ENCODE measurements at regions not wholly inside any gene's neighbourhood (a gene's known extent, or its start where the extent isn't known, plus 50 kb on each side); places are given as distances from the start of the nearest gene placed in this dataset.

DNA sequence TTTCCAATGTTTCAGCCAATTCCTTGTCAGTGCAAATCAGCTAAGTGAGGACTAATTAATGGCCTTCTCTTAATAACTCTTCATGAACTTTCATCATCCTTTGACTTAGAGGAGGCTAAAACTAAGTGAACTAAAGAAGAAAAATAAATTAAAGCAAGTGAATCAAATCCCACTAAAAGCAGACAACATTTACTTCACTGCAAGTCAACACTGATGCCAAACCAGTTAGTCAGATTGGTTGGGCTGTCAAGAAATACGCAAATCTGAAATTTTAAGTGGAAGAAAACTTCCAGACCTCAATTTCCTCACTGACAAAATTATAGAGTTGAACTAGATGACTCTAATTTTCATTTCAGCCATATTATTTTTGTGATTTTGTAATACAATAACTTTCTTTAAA lies 137.2 kb upstream of the PRLR start:
- no peaks in the 10 kb centered on the region for H3K9me3 ChIP-seq (replicated peaks; ENCODE audit: control insufficient read depth, low read depth, low read length)
- H3K27me3 ChIP-seq (ENCODE audit: control insufficient read depth, insufficient read depth, low read length) = no peaks in the 10 kb centered on the region
- H3K36me3 ChIP-seq (ENCODE audit: control insufficient read depth, insufficient read depth, low read length) = no peaks in the 10 kb centered on the region
- no CpG with 5 or more reads among the region's 1 CpG for WGBS (ENCODE audit: insufficient coverage)
- no peak overlapping the region for H3K27ac ChIP-seq (ENCODE audit: low read length)
- no peaks in the 10 kb centered on the region for H3K4me1 ChIP-seq (ENCODE audit: control insufficient read depth, insufficient read depth, low read length)
- no peak for DNase-seq
- H3K4me3 ChIP-seq (ENCODE audit: low read length) = no peak overlapping the region

DNA sequence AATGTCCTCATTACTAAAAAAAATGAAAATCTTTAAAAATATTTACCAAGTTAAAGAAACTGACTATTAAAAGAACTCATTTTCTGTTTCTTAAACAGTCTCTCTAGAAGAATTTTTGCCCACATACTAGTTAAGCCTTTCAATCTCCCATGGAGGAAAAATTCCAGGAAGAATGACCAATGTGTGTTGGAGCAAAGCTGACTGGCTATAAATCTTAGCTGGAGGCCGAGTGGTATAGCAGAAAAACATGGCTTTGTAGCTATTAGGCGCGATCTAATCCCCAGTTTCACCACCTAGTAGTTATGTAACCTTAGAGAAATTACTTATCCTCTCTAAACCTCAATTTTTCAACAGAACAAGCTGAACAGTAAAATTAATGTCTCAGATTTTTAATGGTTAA lies 135.5 kb upstream of the PRLR start:
- Histone ChIP-seq H3K36me3 (ENCODE audit: control insufficient read depth, insufficient read depth, low read length) (no peaks in the 10 kb centered on the region), H3K9me3 (replicated peaks; ENCODE audit: control insufficient read depth, low read depth, low read length) (no peaks in the 10 kb centered on the region), H3K27ac (ENCODE audit: low read length) (no peak overlapping the region), H3K4me1 (ENCODE audit: control insufficient read depth, insufficient read depth, low read length) (no peaks in the 10 kb centered on the region), H3K27me3 (ENCODE audit: control insufficient read depth, insufficient read depth, low read length) (no peaks in the 10 kb centered on the region), H3K4me3 (ENCODE audit: low read length) (no peak overlapping the region)
- no CpG with 5 or more reads among the region's 3 CpGs for WGBS (ENCODE audit: insufficient coverage)
- peak; percentile 16 for DNase-seq

DNA sequence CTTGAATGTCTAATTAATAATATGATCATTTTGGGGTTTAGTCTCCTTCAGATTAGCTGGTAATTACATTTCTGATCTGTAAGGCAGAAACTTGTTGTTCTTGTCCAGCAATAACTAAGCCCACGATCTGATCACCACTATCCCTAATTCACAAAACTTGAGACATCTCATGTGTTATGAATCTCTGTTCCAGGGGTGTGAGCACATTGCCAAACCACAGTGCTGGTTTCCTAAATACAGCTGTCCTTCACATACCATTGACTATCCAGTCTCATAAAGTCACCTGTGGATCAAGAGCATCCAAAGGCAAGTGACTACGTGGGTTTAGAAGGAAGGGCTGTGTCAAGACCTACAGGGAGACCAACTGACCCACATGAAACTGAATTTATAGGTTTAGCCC lies 134.1 kb upstream of the PRLR start:
- 85% methylated on average over 2 of the region's 2 CpGs for WGBS (ENCODE audit: insufficient coverage)

DNA sequence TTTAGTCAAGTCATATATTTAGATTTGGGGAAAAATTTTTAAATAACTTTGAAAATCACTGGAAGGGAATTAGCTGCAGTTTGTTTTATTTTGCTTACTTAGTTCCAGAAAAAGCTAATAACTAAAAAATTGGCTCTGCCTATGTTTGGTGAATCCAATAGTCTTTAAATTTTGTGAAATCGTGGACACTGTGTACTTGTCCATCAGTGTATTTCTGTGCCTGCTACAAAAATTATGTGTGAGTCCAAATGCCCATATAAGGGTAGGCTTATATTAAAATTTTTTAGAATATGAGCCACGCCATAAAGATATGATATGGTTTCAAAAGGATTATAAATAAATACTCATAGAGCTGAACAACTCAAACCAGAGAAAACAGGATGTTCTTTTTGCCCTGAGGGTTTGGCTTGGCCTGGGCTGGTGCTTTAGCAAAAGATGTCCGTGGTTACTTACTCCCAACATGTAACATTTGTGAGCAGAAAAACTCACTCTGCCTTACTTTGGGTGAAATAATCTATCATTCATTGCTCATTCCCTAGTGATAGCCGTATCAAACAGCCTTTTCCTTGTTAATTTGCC lies 133.2 kb upstream of the PRLR start:
- peak; percentile 42 for DNase-seq
- Histone ChIP-seq H3K27me3 (ENCODE audit: control insufficient read depth, insufficient read depth, low read length) (no peaks in the 10 kb centered on the region), H3K4me3 (ENCODE audit: low read length) (no peak overlapping the region), H3K4me1 (ENCODE audit: control insufficient read depth, insufficient read depth, low read length) (no peaks in the 10 kb centered on the region), H3K9me3 (replicated peaks; ENCODE audit: control insufficient read depth, low read depth, low read length) (no peaks in the 10 kb centered on the region), H3K27ac (ENCODE audit: low read length) (no peak overlapping the region), H3K36me3 (ENCODE audit: control insufficient read depth, insufficient read depth, low read length) (no peaks in the 10 kb centered on the region)
- WGBS (ENCODE audit: insufficient coverage) = 52% methylated on average over 2 of the region's 4 CpGs

More for the DNA sequence above, 134.1 kb upstream of the PRLR start:
- H3K27ac ChIP-seq (ENCODE audit: low read length) = no peak overlapping the region
- no peaks in the 10 kb centered on the region for H3K4me1 ChIP-seq (ENCODE audit: control insufficient read depth, insufficient read depth, low read length)
- DNase-seq = no peak
- H3K4me3 ChIP-seq (ENCODE audit: low read length) = no peak overlapping the region
- no peaks in the 10 kb centered on the region for H3K9me3 ChIP-seq (replicated peaks; ENCODE audit: control insufficient read depth, low read depth, low read length)
- no peaks in the 10 kb centered on the region for H3K36me3 ChIP-seq (ENCODE audit: control insufficient read depth, insufficient read depth, low read length)
- no peaks in the 10 kb centered on the region for H3K27me3 ChIP-seq (ENCODE audit: control insufficient read depth, insufficient read depth, low read length)

DNA sequence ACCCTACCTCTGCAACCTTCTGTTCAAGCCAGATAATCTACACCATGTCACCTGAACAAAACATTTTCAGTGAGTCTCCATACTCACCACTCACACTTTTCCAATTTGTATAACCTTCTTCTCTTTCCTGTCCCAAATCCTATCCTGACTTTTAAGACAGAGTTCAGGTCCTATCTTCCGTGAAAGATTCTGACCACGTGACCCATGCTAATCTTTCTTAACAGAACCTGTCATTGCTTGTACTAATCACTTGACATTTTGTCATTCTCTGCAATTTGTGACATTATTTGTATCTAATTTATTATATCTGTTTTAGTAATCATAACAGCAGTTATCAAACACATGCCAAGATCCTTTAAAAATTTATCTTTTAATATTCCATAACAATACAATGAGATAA lies 132.5 kb upstream of the PRLR start:
- Histone ChIP-seq H3K36me3 (ENCODE audit: control insufficient read depth, insufficient read depth, low read length) (no peaks in the 10 kb centered on the region), H3K27ac (ENCODE audit: low read length) (no peak overlapping the region), H3K4me3 (ENCODE audit: low read length) (no peak overlapping the region), H3K27me3 (ENCODE audit: control insufficient read depth, insufficient read depth, low read length) (no peaks in the 10 kb centered on the region), H3K9me3 (replicated peaks; ENCODE audit: control insufficient read depth, low read depth, low read length) (no peaks in the 10 kb centered on the region), H3K4me1 (ENCODE audit: control insufficient read depth, insufficient read depth, low read length) (no peaks in the 10 kb centered on the region)
- no peak for DNase-seq
- WGBS (ENCODE audit: insufficient coverage) = 33% methylated on average over 1 of the region's 2 CpGs

DNA sequence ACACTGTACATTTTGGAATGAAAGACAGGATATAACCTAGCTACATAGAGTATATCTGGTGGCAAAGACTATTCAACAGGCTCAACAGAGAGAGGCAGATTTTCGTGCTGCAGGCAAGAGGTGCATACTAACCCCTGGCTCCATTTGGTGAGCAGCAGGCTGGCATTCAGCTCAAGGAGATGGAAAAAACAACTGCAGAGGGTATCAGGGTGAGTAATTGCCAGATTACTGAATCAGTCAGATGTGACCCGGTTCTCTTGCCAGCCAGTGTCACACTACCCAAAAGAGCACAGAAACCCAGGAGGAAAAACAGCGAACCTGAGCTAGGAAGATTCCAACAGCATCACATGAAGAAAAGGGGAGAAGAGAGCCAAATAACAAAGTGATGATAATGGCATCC lies 130.4 kb upstream of the PRLR start:
- no peak for DNase-seq
- Histone ChIP-seq H3K9me3 (replicated peaks; ENCODE audit: control insufficient read depth, low read depth, low read length) (no peaks in the 10 kb centered on the region), H3K4me3 (ENCODE audit: low read length) (no peak overlapping the region), H3K36me3 (ENCODE audit: control insufficient read depth, insufficient read depth, low read length) (no peaks in the 10 kb centered on the region), H3K4me1 (ENCODE audit: control insufficient read depth, insufficient read depth, low read length) (no peaks in the 10 kb centered on the region), H3K27ac (ENCODE audit: low read length) (no peak overlapping the region), H3K27me3 (ENCODE audit: control insufficient read depth, insufficient read depth, low read length) (no peaks in the 10 kb centered on the region)
- 67% methylated on average over 1 of the region's 3 CpGs for WGBS (ENCODE audit: insufficient coverage)

DNA sequence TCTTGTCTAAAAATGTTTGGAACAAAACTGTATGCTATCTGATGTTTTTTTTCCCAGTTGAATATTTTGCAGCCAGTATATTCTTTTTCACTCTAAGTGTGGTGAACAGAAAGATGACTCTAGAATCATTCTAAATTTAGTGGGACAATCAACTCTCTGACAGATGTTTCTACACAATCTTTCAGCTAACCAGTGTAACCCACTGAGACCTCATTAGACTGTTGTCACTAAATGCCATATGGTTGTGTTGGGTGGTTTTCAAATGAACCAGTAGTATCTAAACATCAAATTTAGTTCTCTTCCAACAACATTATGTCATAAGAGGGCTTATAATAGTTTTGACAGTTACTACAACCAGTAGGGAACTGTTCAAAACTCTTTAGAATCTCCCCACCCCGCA lies 129.6 kb upstream of the PRLR start:
- no peak for DNase-seq
- H3K36me3 ChIP-seq (ENCODE audit: control insufficient read depth, insufficient read depth, low read length) = no peaks in the 10 kb centered on the region
- no peaks in the 10 kb centered on the region for H3K27me3 ChIP-seq (ENCODE audit: control insufficient read depth, insufficient read depth, low read length)
- H3K4me3 ChIP-seq (ENCODE audit: low read length) = no peak overlapping the region
- WGBS (ENCODE audit: insufficient coverage) = no CpG with 5 or more reads among the region's 1 CpG
- H3K9me3 ChIP-seq (replicated peaks; ENCODE audit: control insufficient read depth, low read depth, low read length) = no peaks in the 10 kb centered on the region
- no peaks in the 10 kb centered on the region for H3K4me1 ChIP-seq (ENCODE audit: control insufficient read depth, insufficient read depth, low read length)
- no peak overlapping the region for H3K27ac ChIP-seq (ENCODE audit: low read length)

DNA sequence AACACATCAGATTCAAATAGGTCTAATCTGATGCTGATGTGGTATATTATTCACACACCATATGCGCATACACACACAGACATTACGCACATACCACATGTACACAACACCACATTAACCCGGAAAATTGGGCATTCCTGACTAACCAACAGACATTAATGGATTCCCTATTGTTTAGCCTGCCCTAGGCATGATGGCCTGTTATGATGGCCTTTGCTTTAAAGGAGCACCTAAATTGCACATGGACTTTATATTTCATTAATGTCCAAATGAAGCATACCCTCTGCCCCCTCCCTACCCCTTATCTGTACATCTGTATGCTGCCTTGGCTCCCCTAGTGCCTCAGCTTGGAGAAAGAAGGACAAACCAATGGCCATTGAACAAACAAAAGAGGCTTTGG lies 127.7 kb upstream of the PRLR start:
- Histone ChIP-seq H3K9me3 (replicated peaks; ENCODE audit: control insufficient read depth, low read depth, low read length) (no peaks in the 10 kb centered on the region), H3K4me1 (ENCODE audit: control insufficient read depth, insufficient read depth, low read length) (no peaks in the 10 kb centered on the region), H3K4me3 (ENCODE audit: low read length) (no peak overlapping the region), H3K36me3 (ENCODE audit: control insufficient read depth, insufficient read depth, low read length) (no peaks in the 10 kb centered on the region), H3K27ac (ENCODE audit: low read length) (no peak overlapping the region), H3K27me3 (ENCODE audit: control insufficient read depth, insufficient read depth, low read length) (no peaks in the 10 kb centered on the region)
- 100% methylated on average over 1 of the region's 3 CpGs for WGBS (ENCODE audit: insufficient coverage)
- no peak for DNase-seq

DNA sequence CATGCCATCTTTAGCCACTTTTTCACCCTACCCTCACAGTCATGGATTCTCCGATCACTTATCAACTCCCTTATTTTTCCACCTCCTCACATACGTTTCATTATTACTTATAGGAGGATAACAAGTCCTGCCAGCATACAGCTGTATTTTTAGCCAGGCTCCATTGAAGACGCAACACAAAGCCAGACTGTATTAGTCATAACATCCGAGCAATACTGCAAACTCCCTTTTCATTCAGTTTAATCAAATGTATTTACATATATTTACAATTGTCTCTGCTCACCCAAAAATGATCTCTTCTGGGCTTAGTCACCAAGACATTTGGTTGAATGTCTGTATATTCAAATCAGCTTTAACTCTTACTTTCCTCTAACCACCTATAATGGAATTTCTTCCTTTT lies 126.4 kb upstream of the PRLR start:
- no CpG with 5 or more reads among the region's 4 CpGs for WGBS (ENCODE audit: insufficient coverage)
- no peaks in the 10 kb centered on the region for H3K27me3 ChIP-seq (ENCODE audit: control insufficient read depth, insufficient read depth, low read length)
- no peaks in the 10 kb centered on the region for H3K4me1 ChIP-seq (ENCODE audit: control insufficient read depth, insufficient read depth, low read length)
- no peak overlapping the region for H3K4me3 ChIP-seq (ENCODE audit: low read length)
- no peak for DNase-seq
- H3K36me3 ChIP-seq (ENCODE audit: control insufficient read depth, insufficient read depth, low read length) = no peaks in the 10 kb centered on the region
- no peaks in the 10 kb centered on the region for H3K9me3 ChIP-seq (replicated peaks; ENCODE audit: control insufficient read depth, low read depth, low read length)
- no peak overlapping the region for H3K27ac ChIP-seq (ENCODE audit: low read length)

DNA sequence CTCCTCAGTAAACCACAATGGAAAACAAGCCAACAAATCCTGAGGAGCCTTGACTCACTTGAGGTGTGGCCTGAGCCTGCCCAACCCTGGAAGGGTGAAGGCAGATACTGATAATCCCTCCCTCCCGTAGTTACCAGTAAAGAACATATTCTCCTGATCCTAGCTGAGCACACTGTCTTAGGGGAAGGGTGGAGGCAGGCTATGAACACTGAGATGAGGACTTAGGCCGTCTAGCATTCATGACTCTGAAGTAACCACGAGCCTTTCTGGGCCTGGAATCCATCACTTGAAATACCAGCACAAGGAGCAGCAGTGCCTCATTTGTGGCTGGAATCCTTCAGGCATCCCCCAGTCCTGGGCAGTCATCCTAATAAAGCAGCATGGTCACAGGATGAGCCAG lies 124.5 kb upstream of the PRLR start:
- WGBS (ENCODE audit: insufficient coverage) = 29% methylated on average over 2 of the region's 3 CpGs

DNA sequence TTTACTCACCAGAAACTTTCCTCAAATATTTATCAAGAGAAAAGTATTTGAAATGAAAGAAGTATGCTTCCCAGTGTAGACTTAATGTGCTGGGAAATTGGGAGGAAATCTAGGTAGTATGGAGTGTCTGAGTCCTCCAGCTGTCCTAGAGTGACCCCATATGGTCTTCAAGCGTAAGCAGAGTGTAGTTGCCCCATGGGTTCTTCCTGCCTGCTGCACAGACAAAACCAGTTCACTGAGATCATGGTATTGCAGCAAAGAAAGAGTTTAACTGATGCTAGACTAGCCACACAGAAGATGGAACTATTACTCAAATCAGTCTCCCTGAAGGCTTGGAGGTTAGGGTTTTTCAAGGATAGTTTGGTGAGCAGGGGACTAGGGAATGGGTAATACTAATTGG lies 114.9 kb upstream of the PRLR start:
- no peaks in the 10 kb centered on the region for H3K27me3 ChIP-seq (ENCODE audit: control insufficient read depth, insufficient read depth, low read length)
- no peaks in the 10 kb centered on the region for H3K36me3 ChIP-seq (ENCODE audit: control insufficient read depth, insufficient read depth, low read length)
- no peak overlapping the region for H3K4me3 ChIP-seq (ENCODE audit: low read length)
- WGBS (ENCODE audit: insufficient coverage) = 0% methylated on average over 1 of the region's 1 CpG
- H3K4me1 ChIP-seq (ENCODE audit: control insufficient read depth, insufficient read depth, low read length) = no peaks in the 10 kb centered on the region
- H3K27ac ChIP-seq (ENCODE audit: low read length) = no peak overlapping the region
- H3K9me3 ChIP-seq (replicated peaks; ENCODE audit: control insufficient read depth, low read depth, low read length) = no peaks in the 10 kb centered on the region
- DNase-seq = no peak

More for the DNA sequence above, 124.5 kb upstream of the PRLR start:
- DNase-seq = no peak
- Histone ChIP-seq H3K27me3 (ENCODE audit: control insufficient read depth, insufficient read depth, low read length) (no peaks in the 10 kb centered on the region), H3K9me3 (replicated peaks; ENCODE audit: control insufficient read depth, low read depth, low read length) (no peaks in the 10 kb centered on the region), H3K27ac (ENCODE audit: low read length) (no peak overlapping the region), H3K4me1 (ENCODE audit: control insufficient read depth, insufficient read depth, low read length) (no peaks in the 10 kb centered on the region), H3K4me3 (ENCODE audit: low read length) (no peak overlapping the region), H3K36me3 (ENCODE audit: control insufficient read depth, insufficient read depth, low read length) (no peaks in the 10 kb centered on the region)
